HG02610 (cell line): ENCODE measurements at regions not wholly inside any gene's neighbourhood (a gene's known extent, or its start where the extent isn't known, plus 50 kb on each side); places are given as distances from the start of the nearest gene placed in this dataset.
"Not testable (repeated sequence)": the region's sequence is repeated elsewhere in the genome, so short reads cannot be mapped to it uniquely, and the experiment has no call there.

Source experiments
- ATAC-seq: cut with Tn5 transposase; IDR thresholded peaks from one replicate; pipeline ENCODE4 v1.9.1; 2021; ENCODE audit warnings: mild to moderate bottlenecking, moderate library complexity; ENCODE audit not compliant: unreplicated experiment

DNA sequence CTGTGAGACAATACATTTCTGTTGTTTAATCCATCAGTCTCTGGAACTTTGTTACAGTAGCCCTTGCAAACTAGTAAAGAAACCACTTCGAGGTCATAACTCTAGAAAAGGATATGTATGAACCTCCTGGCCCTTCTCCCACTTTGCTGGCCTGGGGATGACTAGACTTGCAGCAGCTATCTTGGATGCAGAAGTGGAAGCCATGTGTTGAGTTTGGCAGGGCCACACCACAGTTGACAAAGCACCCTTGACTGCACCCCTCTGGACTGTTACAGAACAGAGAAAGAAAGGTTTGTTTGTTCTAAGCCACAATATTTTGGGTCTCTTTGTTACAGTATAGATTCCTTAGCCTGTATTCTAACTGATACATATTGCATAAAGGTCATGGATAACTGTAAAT, 183.2 kb upstream of the TAS2R1 start:
- ATAC-seq, result no peak

DNA sequence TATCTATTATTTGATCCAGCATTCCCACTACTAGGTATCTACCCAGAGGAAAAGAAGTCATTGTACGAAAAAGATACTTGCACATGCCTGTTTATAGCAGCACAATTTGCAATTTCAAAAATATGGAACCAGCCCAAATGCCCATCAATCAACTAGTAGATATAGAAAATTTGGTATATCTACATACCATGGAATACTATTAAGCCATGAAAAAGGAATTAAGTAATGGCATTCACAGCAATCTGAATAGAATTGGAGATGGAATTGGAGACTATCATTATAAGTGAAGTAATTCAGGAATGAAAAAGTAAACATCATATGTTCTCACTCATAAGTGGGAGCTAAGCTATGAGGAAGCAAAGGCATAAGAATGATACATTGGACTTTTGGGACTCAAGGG, 177.2 kb upstream of the TAS2R1 start:
- ATAC-seq, result not testable (repeated sequence)

DNA sequence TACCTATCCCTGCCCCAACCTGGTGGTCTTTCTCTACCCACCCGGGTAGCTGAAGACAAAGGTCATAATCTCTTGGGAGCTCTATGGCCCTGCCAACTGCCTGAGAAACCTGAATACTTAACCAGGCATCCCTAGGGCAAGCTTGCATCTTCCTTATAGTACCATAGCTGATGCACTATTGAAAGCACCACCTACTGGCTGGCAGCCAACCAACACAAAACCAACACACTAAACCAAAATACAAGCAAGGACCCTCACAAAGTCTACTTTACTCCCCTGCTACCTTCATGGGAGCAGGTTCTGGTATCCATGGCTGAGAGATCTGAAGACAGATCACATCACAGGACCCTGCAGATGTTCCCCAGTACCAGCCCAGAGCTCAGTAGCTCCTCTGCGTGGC, 171.8 kb upstream of the TAS2R1 start:
- no peak for ATAC-seq

DNA sequence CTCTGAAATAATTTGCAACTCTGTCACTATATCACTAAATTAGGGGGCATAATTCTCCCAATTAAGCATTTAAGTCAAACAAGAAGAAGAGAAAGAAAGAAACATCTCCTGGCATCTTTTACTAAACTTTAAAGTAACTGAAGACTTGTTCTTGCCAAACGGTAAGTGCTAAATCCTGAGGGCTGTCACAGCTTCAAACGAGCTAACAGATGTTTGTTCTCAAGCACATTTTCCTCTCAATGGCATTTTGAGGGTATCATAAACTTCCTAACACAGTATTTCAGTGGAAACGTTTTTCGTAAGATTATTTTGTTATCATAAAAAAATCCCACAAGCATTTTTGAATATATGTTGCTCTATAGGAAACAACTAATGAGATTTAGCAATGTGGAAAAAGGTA, 169.5 kb upstream of the TAS2R1 start:
- ATAC-seq, result no peak

DNA sequence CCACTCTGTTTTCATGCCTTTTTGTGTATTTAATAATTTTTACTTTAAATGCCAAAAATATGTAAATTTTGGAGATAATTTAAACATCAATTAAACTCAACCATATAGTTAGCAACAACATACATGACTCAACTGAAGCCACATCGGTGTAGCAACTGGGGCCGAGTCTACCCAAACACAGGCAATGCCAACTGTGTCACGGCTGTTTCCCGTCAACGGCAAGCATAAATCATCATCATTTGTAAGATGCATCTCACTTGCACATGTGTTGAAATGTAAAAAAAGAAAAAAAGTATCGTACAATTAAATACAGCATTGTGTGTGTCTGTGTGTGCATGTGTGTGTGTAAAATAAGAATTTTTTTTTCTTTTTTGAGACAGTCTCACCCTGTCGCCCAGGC, 160.1 kb upstream of the TAS2R1 start:
- no peak for ATAC-seq

DNA sequence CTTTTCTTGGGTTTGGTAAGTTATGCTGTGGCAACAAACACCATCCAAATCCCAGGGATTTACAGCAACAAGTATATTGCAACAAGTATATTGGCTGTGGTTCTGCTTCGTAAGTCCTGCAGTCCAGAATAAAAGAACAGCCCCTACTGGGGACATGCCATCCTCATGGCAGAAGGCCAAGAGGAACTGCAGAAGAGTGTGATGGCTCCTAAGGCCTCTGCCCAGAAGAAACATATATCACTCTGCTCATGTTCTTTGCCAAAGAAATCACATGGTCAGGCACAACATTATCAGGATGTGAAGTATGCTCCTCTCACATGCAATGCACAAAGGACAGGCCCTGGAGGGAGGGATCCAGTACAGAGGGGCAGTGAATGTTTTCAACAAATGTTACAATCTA, 159.6 kb upstream of the TAS2R1 start:
- no peak for ATAC-seq

DNA sequence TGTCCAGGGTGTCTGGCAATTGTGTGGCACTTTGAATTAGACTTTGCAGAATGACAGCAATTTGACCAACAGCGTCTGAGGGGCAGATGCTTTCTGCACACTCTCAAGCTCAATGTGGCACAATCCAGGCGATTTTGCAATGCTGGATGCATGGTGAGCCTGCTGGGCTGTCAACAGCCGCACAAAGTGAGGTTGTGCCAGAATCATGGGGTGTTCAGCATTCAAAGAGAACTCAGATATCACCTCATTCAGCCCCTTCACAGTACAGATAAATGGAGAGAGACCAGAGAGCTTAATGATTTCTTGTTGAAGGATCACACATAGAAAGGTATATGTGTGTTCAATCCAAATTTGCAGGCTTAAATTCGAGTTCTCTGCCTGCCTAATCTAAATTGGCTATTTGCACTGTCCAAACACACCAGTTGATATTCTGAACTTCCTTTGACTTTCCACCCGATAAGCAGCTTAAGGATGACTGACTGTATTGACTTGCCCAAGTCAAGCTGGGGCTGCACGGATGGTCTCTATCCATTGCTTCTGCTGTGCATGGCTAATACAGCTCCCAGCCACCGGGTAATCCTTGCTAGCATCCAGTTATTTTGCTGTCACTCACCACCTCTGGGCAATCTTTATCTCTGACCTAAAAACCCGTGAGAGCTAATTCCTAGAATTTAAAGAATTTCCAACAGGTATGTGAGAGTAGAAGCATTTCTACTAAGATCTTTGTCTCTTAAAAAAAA, 157.9 kb upstream of the TAS2R1 start:
- no peak for ATAC-seq

DNA sequence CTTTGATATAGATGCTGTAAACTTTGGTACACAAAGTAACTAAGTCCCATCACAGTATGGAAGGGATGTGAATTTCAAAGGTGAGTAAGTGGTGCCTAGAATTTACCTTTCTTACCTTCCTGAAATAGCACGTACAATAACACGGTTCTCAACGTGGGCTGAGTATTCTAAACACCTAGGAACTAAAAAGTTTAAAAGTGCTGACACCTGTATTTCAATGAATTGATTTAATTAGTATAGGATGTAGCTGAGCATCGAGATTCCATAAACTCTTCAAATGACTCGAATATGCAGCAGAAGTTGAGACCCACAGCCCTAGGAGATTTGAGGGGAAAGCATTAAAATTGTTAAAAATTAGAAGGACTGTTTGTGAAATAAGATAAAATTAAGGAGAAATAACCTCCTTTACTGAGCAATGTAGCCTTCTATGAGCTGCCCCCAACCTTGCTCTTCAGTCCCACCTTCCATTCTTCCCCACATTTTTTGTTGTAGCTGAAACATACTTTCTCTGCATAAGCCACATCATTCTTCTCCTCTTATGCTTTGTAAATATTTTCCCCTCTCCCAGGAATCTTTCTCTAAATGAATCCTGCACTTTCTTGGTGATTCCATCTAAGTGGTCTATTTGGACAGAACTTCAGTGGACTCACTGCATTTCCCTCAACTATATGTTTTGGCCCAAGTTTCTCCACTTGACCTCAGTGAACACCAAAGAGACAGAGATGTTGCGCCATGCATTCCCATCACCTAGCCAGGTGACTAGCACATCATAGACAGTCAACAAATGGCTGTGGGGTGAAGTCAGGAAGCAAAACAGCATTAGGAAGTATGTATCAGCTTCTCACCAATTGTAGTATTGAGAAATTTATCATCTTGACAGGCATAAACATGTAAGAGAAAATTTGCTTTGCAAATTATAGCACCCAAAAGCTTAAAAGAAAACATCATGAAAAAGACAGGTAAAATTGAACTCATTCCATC, 156.5 kb upstream of the TAS2R1 start:
- ATAC-seq, result no peak

DNA sequence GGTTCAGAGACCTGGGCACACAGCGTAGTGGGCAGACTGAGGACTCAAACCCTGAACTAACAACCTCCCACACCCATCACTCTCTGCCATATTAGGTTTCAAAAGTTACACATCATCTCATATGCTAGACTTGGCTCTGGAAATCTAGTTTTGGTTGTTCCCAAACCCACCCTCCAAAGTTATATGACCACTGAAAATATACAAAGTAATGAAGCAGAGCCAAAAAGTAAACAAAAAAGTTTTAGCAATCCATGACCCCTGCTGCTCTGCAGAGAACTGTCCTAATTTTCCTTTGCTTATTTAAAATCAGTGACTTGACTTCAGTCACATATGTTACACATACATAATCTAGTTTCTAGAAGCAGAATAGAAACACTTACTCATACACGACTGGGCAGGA, 155.6 kb upstream of the TAS2R1 start:
- ATAC-seq, result no peak

DNA sequence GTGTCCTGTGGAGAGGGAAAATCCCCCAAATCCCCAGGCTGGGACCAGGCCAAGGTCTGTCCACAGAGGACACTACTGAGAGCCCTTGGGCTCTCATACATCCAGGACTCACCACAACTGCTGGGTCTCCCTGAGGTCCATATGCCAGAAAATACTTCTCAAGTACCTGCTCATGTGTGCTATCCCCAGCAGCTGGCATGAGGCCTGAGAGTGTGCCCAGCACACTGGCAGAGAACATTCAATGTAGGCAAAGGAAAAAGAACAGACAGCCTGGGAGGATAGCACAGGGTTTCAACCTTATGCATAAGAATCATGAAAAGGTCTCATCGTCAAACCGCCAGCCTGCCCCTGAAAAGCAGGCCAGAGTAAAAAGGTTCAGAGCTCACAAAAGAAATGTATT, 154.1 kb upstream of the TAS2R1 start:
- no peak for ATAC-seq

DNA sequence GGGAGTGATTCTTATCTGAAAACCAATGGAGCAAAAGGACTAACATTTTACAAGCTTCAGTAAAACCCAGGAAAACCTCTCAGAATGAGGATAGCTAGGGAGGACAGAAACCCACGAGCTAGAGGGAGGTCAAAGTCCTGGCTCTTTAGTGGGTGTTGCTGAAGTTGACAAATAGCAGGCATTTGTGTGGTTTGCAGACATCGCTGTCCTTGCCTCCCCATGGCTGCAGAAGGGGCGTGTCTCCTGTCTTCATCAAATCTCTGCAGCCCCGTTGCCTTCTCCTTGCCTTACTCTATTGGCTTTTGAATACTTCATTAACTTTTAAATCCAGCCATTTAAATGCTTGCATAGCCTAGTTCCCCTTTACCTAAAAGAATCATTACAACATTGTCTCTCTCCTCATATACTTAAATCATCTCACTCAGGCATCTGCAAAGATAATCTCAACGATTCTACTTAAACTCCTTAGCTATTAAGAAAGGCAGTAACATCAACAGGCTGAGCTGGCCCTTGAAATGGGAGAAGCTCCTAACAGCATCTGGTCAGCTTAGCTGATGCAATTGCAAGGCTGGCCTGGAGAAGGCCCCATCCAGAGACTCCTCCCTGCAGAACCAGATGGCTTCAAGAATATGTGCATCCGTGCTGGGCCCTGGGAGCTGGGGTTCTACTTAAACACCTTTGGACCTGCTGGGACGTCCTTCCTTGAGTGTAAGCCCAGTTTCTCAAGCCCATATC, 152.8 kb upstream of the TAS2R1 start:
- ATAC-seq, result no peak

DNA sequence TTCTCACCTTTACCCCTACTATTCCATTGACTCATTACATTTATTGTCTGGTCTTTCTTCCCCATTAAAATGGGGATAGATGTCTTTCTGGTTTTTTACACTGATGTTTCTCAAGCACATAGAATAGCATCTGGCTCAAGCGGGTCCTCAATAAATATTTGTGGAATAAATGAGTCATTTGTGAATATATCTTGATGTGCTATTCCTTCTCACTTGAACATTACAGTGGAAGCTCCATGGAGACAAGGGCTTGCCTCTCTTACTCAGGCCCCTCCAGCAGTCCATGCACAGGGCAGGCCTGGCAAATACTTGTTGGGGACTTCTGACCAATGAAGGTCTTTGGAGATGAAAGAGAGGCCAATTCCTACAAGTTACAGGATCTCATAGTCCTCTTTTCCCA, 151.7 kb upstream of the TAS2R1 start:
- ATAC-seq, result no peak

DNA sequence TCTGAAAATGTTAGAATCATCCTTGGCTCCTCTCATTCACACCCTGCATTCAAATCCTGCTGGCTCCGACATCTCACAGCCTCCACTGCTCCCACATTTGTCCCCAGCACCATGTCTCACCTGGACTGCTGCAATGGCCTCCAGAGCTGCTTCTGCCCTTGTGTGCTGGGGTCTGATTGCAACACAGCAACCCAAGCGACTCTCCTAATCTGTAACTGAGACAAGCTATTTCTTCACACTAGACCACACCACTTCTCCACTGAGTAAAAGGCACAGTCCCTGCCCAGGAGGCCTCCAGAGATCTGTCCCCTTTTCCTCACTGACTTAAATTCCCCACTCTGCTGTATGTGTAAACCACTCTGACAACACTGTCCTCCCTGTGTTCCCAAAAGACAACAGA, 151.1 kb upstream of the TAS2R1 start:
- no peak for ATAC-seq

DNA sequence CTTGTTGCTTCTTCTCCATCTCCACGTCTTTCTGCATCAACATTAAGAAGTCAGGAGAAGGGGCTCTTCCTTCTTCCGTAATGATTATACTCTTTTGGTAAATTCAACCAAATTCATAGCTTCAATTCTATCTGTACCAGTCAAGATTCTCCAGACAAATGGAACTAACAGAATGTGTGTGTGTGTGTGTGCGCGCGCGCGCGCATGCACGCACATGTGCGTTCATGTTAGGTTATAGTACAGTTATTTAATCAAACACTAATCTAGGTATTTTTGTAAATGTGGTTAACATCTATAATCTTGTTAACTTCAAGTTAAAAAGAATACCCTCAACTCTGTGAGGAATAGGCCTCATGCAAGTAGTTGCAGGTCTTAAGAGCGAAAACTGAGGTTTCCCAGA, 150.3 kb upstream of the TAS2R1 start:
- no peak for ATAC-seq

DNA sequence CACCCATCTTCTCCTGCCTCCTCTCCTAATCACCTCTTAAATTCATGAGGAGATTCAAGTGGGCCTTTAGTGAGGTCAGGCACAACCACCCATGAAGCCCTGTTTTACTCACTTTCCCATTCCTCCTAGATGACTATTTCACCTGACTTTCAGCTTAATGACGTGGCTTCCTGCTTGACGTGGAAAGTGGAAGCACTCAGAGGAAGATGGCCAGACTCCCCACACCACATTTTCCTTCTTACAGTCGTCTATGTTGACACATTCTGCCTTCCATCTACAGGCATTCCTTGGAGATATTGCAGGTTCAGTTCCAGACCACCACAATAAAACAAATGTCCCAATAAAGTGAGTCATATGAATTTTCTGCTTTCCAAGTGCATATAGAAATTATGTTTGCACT, 146.4 kb upstream of the TAS2R1 start:
- no peak for ATAC-seq

DNA sequence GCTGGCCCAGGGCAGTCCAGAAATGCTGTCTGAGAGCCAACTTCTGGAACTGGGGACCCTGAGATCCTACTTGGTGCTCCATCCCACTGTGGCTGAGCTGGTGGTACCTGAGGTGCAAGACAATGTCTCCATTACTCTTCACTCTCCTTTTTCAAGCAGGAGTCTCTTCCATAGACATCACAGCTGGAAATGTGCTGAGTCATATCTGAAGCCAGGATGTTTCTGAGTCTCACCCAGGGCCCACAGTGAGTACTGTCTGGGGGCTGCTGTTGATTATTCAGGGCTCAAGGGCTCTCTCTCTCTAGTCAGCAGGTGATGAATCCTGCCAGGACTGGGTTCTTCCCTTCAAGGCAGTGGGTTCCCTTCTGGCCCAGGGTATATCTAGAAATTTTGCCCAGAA, 145.2 kb upstream of the TAS2R1 start:
- no peak for ATAC-seq

DNA sequence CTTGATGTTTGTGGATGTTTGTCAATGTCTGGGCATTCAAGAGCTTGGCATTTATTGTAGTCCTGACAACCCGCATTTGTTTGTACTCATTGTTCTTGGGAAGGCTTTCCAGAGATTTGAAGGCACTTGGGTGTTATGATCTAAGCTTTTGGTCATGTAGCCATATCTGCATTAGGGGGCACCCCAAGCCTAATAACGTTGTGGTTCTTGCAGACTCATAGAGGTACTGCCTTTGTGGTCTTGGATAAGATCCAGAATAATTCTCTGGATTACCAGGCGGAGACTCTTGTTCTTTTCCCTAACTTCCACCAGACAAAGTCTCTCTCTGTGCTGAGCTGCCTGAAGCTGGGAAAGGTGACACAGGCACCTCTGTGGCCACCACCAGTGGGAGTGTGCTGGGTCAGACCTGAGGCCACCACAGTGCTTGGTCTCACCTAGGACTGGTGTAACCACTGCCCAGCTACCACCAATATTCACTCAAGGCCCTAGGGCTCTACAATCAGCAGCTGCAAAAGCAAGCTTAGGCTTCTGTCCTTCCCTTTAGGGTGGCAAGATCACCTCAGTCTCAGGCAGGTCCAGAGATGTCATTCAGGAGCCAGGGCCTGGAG, 144.4 kb upstream of the TAS2R1 start:
- ATAC-seq, result no peak

DNA sequence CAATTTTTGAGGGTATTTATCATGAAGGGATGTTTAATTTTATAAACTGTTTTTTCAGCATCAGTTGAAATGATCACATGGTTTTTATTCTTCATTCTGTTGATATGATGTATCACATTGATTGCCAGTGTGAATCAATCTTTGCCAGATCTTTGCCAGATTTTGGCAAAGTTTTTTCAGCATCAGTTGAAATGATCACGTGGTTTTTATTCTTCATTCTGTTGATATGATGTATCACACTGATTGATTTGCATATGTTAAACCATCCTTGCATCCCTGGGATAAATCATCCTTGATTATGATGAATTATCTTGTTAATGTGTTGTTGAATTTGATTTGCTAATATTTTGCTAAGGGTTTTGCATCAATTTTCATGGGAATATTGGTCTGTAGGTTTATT, 140.9 kb upstream of the TAS2R1 start:
- ATAC-seq, result no peak

DNA sequence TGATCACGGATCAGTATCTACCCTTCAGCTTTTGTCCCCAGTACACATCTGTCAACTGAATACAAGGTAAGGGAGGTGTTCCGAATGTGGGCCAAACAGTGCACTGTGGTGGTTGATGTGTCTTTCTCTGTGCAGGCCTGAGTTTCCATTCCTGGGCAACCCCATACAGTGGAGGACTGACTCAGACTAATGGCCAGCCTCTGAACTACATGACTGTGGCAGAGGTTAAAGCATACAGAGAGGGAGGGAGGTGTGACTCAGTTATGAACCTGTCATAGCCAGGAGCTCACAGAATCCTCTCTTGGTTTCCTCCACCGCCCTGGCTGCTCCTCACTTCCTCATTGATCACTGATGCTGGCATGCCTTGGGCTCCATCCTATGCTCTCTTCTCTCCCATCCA, 136.4 kb upstream of the TAS2R1 start:
- ATAC-seq, result no peak

DNA sequence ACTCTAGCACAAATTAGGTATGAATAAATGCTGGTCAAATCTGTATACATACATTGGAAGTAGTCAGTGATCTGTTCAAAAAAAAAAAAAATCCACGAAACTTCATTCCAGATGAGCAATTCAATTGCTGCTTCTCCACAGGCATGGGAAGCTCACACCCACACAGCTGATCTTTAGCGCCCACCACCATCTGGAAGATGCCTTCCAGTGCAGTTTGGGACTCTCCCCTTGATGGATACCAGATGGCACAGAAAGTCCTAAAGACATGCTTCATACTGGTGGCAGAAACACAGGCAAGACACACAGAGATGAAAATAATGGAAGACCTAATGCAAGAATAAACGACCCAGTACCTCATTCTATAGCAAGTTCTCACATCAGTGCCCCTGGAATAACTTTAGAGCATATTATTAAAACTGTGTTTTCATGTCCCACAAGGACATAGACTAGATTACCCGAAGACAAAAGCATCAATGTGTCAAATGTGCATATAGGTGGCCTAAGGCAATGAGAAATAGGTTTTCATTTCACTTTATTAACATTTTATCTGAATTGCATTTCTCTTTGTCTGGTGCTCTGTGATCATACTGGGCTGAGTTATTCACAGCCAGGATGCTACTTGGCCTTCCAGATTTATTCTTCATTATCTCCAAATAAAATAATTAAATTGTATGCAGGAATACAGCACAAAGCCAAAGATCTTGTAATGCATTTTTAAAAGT, 135.4 kb upstream of the TAS2R1 start:
- no peak for ATAC-seq
